HCT116 (cell line): ENCODE measurements at regions not wholly inside any gene's neighbourhood (a gene's known extent, or its start where the extent isn't known, plus 50 kb on each side); places are given as distances from the start of the nearest gene placed in this dataset.

ENCODE experiments used
- ATAC-seq: fragments of 200-7000 bp; cut with Tn5 transposase; 2 replicates; pipeline ENCODE4 v1.9.1; 2020; ENCODE audit warnings: mild to moderate bottlenecking, moderate library complexity
- BruUV-seq: library from RNA; stranded (reverse); fragments of 400-500 nt; replicated peaks from 2 replicates; lab custom pipeline; 2021; lab: Mats Ljungman, UMichigan
- CTCF ChIA-PET: fragments of 300-600 bp; sonication (Branson Sonifier 250); formaldehyde crosslinking; loops from one replicate; lab custom pipeline; 2021; ENCODE audit warnings: antibody characterized with exemption; lab: Charles Lee
- POLR2A ChIA-PET: fragments of 300-600, 350-600 bp; sonication (Branson Sonifier 250); formaldehyde crosslinking; loops from one replicate; lab custom pipeline; 2021; ENCODE audit warnings: antibody characterized with exemption; lab: Charles Lee
- RAD21 ChIA-PET, 2 experiments: fragments of 300-600 bp; sonication (Branson Sonifier 250); formaldehyde crosslinking; loops; one replicate each; lab custom pipeline; 2023; ENCODE audit warnings: low total read pairs in 2 of 2; ENCODE audit not compliant: uncharacterized antibody in 2 of 2, unreplicated experiment in 2 of 2, low non-redundant PET in 1 of 2; lab: Charles Lee
- DNase-seq: peaks from one replicate; pipeline ENCODE4 v3.0.0-alpha.2; 2010; ENCODE audit warnings: low read depth, low spot score
- H2AFZ ChIP-seq: fragments of 200-600 bp; shearing (Covaris generic), sonication (generic); 2 replicates; pipeline ENCODE4 v1.6.1; 2017; ENCODE audit warnings: low read depth, mixed run types, mixed read lengths, antibody characterized with exemption, low read length; ENCODE audit not compliant: poor library complexity, severe bottlenecking
- H3K27ac ChIP-seq: 2 replicates; pipeline ENCODE4 v1.5.1; 2012; ENCODE audit warnings: low read depth, low read length
- H3K27me3 ChIP-seq: fragments of 200-600 bp; sonication (generic); 2 replicates; pipeline ENCODE4 v1.6.1; 2016; ENCODE audit warnings: mixed run types, low read length, mixed read lengths; ENCODE audit not compliant: insufficient read depth
- H3K36me3 ChIP-seq, 2 experiments: fragments of 200-500 bp in 1 of 2; fragments of 200-600 bp in 1 of 2; sonication (Bioruptor generic) in 1 of 2; sonication (generic) in 1 of 2; 2 replicates each; pipeline versions ENCODE4 v1.5.1 to v1.6.1; 2014 to 2016; ENCODE audit warnings: low read length in 2 of 2, inconsistent platforms in 1 of 2, mixed read lengths in 1 of 2, mixed run types in 1 of 2; ENCODE audit not compliant: insufficient read depth in 2 of 2, control insufficient read depth in 1 of 2
- H3K4me1 ChIP-seq, 2 experiments: fragments of 200-600 bp in 1 of 2; sonication (generic) in 1 of 2; 2 replicates each; pipeline versions ENCODE4 v1.5.1 to v1.6.1; 2012 to 2017; ENCODE audit warnings: low read length in 2 of 2, inconsistent platforms in 1 of 2, mild to moderate bottlenecking in 1 of 2, mixed read lengths in 1 of 2, mixed run types in 1 of 2, moderate library complexity in 1 of 2; ENCODE audit not compliant: insufficient read depth in 2 of 2, control insufficient read depth in 1 of 2
- H3K4me2 ChIP-seq: fragments of 200-600 bp; sonication (generic); 2 replicates; pipeline ENCODE4 v1.6.1; 2017; ENCODE audit warnings: mixed run types, low read length, mixed read lengths
- H3K4me3 ChIP-seq, 2 experiments: fragments of 200-600 bp in 1 of 2; sonication (generic) in 1 of 2; replicated peaks in 1 of 2; 2 replicates each; pipeline ENCODE4 v1.5.1; 2011 to 2016; ENCODE audit warnings: low read length in 2 of 2, control low read depth in 1 of 2, low read depth in 1 of 2, mild to moderate bottlenecking in 1 of 2, mixed read lengths in 1 of 2, mixed run types in 1 of 2
- H3K79me2 ChIP-seq: fragments of 200-600 bp; sonication (generic); 2 replicates; pipeline ENCODE4 v1.6.1; 2017; ENCODE audit warnings: mild to moderate bottlenecking, mixed run types, low read length, moderate library complexity, mixed read lengths; ENCODE audit not compliant: insufficient read depth
- H3K9ac ChIP-seq: fragments of 200-600 bp; sonication (generic); 2 replicates; pipeline ENCODE4 v1.6.1; 2016; ENCODE audit warnings: low read length, mixed read lengths
- H3K9me2 ChIP-seq: fragments of 200-600 bp; sonication (generic), shearing (Covaris generic); 2 replicates; pipeline ENCODE4 v1.6.1; 2017; ENCODE audit warnings: mixed run types, mild to moderate bottlenecking, moderate library complexity; ENCODE audit not compliant: insufficient read depth
- H3K9me3 ChIP-seq, 2 experiments: fragments of 200-500 bp in 1 of 2; fragments of 200-600 bp in 1 of 2; sonication (Bioruptor generic) in 1 of 2; sonication (generic) in 1 of 2; 2 replicates each; pipeline ENCODE4 v1.6.1; 2014 to 2017; ENCODE audit warnings: low read length in 2 of 2, mixed read lengths in 2 of 2, inconsistent platforms in 1 of 2, low read depth in 1 of 2, mild to moderate bottlenecking in 1 of 2, mixed run types in 1 of 2, moderate library complexity in 1 of 2; ENCODE audit not compliant: control insufficient read depth in 1 of 2, insufficient read depth in 1 of 2
- H4K20me1 ChIP-seq: fragments of 200-600 bp; sonication (generic), shearing (Covaris generic); 2 replicates; pipeline ENCODE4 v1.6.1; 2017; ENCODE audit warnings: mixed run types, mild to moderate bottlenecking, moderate library complexity; ENCODE audit not compliant: insufficient read depth
- CEBPB ChIP-seq: IDR thresholded peaks from 2 replicates; pipeline ENCODE4 v1.6.1; 2012; ENCODE audit warnings: low read depth
- CTCF ChIP-seq, 3 experiments: fragments of 200-600 bp in 1 of 3; sonication (generic) in 1 of 3; IDR thresholded peaks in 2 of 3; conservative IDR thresholded peaks in 1 of 3; 2 replicates each; pipeline ENCODE4 v1.5.1; 2012 to 2017; ENCODE audit warnings: low read depth in 2 of 3, low read length in 2 of 3, antibody characterized with exemption in 1 of 3, borderline replicate concordance in 1 of 3, control low read depth in 1 of 3, mild to moderate bottlenecking in 1 of 3, mixed read lengths in 1 of 3, mixed run types in 1 of 3, moderate library complexity in 1 of 3; ENCODE audit not compliant: insufficient read depth in 1 of 3
- EGR1 ChIP-seq: IDR thresholded peaks from 2 replicates; pipeline ENCODE4 v1.6.1; 2012; ENCODE audit warnings: low read depth
- JUND ChIP-seq: IDR thresholded peaks from 2 replicates; pipeline ENCODE4 v1.6.1; 2012
- MAX ChIP-seq: IDR thresholded peaks from 2 replicates; pipeline ENCODE4 v1.6.1; 2012
- POLR2A ChIP-seq: IDR thresholded peaks from 2 replicates; pipeline ENCODE4 v1.7.0; 2011; ENCODE audit warnings: borderline replicate concordance; ENCODE audit not compliant: insufficient read depth, insufficient read length; ENCODE audit errors: extremely low read depth
- REST ChIP-seq: IDR thresholded peaks from 2 replicates; pipeline ENCODE4 v1.6.1; 2012; ENCODE audit warnings: low read depth
- SIN3A ChIP-seq: IDR thresholded peaks from 2 replicates; pipeline ENCODE4 v1.6.1; 2012; ENCODE audit warnings: low read depth
- SP1 ChIP-seq: IDR thresholded peaks from 2 replicates; pipeline ENCODE4 v1.6.1; 2012; ENCODE audit warnings: low read depth
- SRF ChIP-seq: IDR thresholded peaks from 2 replicates; pipeline ENCODE4 v1.6.1; 2012; ENCODE audit warnings: low read depth
- TCF7L2 ChIP-seq: IDR thresholded peaks from 2 replicates; pipeline ENCODE4 v1.7.0; 2011; ENCODE audit warnings: borderline replicate concordance, inconsistent platforms; ENCODE audit not compliant: insufficient read depth, insufficient read length; ENCODE audit errors: extremely low read depth
- YY1 ChIP-seq: IDR thresholded peaks from 2 replicates; pipeline ENCODE4 v1.6.1; 2011; ENCODE audit warnings: low read length, low read depth, moderate library complexity, mild to moderate bottlenecking; ENCODE audit not compliant: insufficient replicate concordance; ENCODE audit errors: extremely low read depth
- ZBTB33 ChIP-seq: IDR thresholded peaks from 2 replicates; pipeline ENCODE4 v1.6.1; 2011; ENCODE audit warnings: mild to moderate bottlenecking, low read length, moderate library complexity; ENCODE audit not compliant: insufficient replicate concordance; ENCODE audit errors: extremely low read depth
- ZFX ChIP-seq: fragments of 450-650 bp; IDR thresholded peaks from 2 replicates; pipeline ENCODE4 v1.6.1; 2017
- intact Hi-C: fragments of 100-400 bp; cut with micrococcal nuclease; formaldehyde crosslinking; loops from 2 replicates; pipeline ENCODE4 v1.10.0; 2022

GRCh38 chr11:127596433-127596832 lies 595.9 kb upstream of the KIRREL3 start:
- Histone ChIP-seq H3K4me3 (no peak overlapping the region), H3K36me3 (no peaks in the 10 kb centered on the region), H3K79me2 (no peaks in the 10 kb centered on the region), H4K20me1 (no peaks in the 10 kb centered on the region), H3K27ac (no peak overlapping the region), H3K9ac (no peak overlapping the region), H3K9me2 (no peaks in the 10 kb centered on the region), H3K27me3 (no peaks in the 10 kb centered on the region), H3K9me3 (peaks cover 4 to 5% of the 10 kb centered on the region in 2 experiments; a peak in 2 of 4 replicates), H3K4me2 (no peak overlapping the region), H2AFZ (no peak overlapping the region), H3K4me1 (no peaks in the 10 kb centered on the region)
- ChIA-PET RAD21 (no interaction called here), POLR2A (no interaction called here), CTCF (no interaction called here)
- TF ChIP-seq POLR2A (no peak), CEBPB (no peak), CTCF (IDR thresholded peaks at IDR 0.05 in 2 of 3, conservative IDR thresholded peaks at IDR 0.05 in 1 of 3; ENCODE audit: borderline replicate concordance in 1 of 3, insufficient read depth in 1 of 3, low read depth in 2 of 3, low read length in 2 of 3) (no peak), JUND (no peak), ZBTB33 (no peak), SRF (no peak), SIN3A (no peak), MAX (no peak), TCF7L2 (no peak), ZFX (no peak), SP1 (no peak), YY1 (no peak), EGR1 (no peak), REST (no peak)
- BruUV-seq, result no TSS peak
- intact Hi-C loops, result no loop called here
- DNase-seq (no peak), ATAC-seq (no peak)
